ENCODE measurements at regions not wholly inside any gene's neighbourhood (a gene's known extent, or its start where the extent isn't known, plus 50 kb on each side); places are given as distances from the start of the nearest gene placed in this dataset.

DNA sequence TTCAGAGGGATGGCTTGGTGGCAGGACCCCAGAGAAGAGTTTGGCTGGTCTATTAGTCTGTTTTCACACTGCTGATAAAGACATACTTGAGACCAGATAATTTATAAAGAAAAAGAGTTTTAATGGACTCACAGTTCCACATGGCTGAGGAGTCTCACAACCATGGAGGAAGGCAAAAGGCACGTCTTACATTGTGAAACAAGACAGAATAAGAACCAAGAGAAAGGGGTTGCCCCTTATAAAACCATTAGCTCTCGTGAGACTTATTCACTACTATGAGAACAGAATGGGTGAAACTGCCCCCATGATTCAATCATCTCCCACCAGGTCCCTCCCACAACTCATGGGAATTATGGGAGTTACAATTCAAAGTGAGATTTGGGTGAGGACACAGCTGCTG lies 78.5 kb upstream of the SSTR1 start:
- TF ChIP-seq, protein P1, sequence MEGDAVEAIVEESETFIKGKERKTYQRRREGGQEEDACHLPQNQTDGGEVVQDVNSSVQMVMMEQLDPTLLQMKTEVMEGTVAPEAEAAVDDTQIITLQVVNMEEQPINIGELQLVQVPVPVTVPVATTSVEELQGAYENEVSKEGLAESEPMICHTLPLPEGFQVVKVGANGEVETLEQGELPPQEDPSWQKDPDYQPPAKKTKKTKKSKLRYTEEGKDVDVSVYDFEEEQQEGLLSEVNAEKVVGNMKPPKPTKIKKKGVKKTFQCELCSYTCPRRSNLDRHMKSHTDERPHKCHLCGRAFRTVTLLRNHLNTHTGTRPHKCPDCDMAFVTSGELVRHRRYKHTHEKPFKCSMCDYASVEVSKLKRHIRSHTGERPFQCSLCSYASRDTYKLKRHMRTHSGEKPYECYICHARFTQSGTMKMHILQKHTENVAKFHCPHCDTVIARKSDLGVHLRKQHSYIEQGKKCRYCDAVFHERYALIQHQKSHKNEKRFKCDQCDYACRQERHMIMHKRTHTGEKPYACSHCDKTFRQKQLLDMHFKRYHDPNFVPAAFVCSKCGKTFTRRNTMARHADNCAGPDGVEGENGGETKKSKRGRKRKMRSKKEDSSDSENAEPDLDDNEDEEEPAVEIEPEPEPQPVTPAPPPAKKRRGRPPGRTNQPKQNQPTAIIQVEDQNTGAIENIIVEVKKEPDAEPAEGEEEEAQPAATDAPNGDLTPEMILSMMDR (conservative IDR thresholded peaks at IDR 0.05; ENCODE audit: low read length) = no peak
- no peak for TF ChIP-seq EZH2phosphoT487 (IDR thresholded peaks at IDR 0.05; ENCODE audit: borderline replicate concordance)

All from Loucy (cell line).